ENCODE measurements at regions not wholly inside any gene's neighbourhood (a gene's known extent, or its start where the extent isn't known, plus 50 kb on each side); places are given as distances from the start of the nearest gene placed in this dataset.

- TF ChIP-seq EZH2 (IDR thresholded peaks at IDR 0.05; ENCODE audit: low read length) (no peak), CTCF (optimal IDR thresholded peaks at IDR 0.05 in 1 of 3, IDR thresholded peaks at IDR 0.05 in 1 of 3, conservative IDR thresholded peaks at IDR 0.05 in 1 of 3; ENCODE audit: extremely low read depth in 1 of 3, insufficient read depth in 2 of 3, low read length in 3 of 3) (no peak)
- Histone ChIP-seq H3K9ac (ENCODE audit: control insufficient read depth, extremely low read depth, insufficient read depth, low read length) (no peak overlapping the region), H3K4me2 (ENCODE audit: control insufficient read depth, extremely low read depth, insufficient read depth, low read depth, low read length) (no peak overlapping the region), H4K20me1 (ENCODE audit: control insufficient read depth, extremely low read depth, insufficient read depth, low read length) (no peaks in the 10 kb centered on the region), H3K79me2 (ENCODE audit: control insufficient read depth, insufficient read depth, low read length) (no peaks in the 10 kb centered on the region), H3K27me3 (ENCODE audit: control insufficient read depth, extremely low read depth, insufficient read depth, low read length) (no peaks in the 10 kb centered on the region), H3K9me3 (ENCODE audit: control insufficient read depth, low read depth, low read length) (no peaks in the 10 kb centered on the region), H3K9me1 (ENCODE audit: control insufficient read depth, extremely low read depth, insufficient read depth, low read length) (no peaks in the 10 kb centered on the region), H3K27ac (ENCODE audit: control insufficient read depth, insufficient read depth, low read length) (no peak overlapping the region), H2AFZ (ENCODE audit: control insufficient read depth, low read length) (no peak overlapping the region), H3K4me3 (ENCODE audit: control insufficient read depth in 2 of 3, extremely low read depth in 1 of 3, insufficient read depth in 2 of 3, low read depth in 1 of 3, low read length in 3 of 3) (no peak overlapping the region), H3K4me1 (ENCODE audit: control insufficient read depth, extremely low read depth, insufficient read depth, low read length) (no peaks in the 10 kb centered on the region), H3K36me3 (ENCODE audit: control insufficient read depth in 2 of 2, extremely low read depth in 1 of 2, insufficient read depth in 2 of 2, low read length in 2 of 2) (no peaks in the 10 kb centered on the region)
- FAIRE-seq (no peak), DNase-seq (ENCODE audit: low read depth, low spot score) (no peak)
- dilution Hi-C loops (cut with MboI; ENCODE audit: extremely low pct_ligation_motif_present, low sequenced_read_pairs): no loop called here
Measured at GRCh38 chr1:221166559-221167318, 287.5 kb downstream of the HLX start.

GRCh38 chr1:221169447-221169889 lies 290.2 kb downstream of the HLX start:
- DNase-seq (ENCODE audit: low read depth, low spot score) (no peak), FAIRE-seq (no peak)
- Histone ChIP-seq H2AFZ (ENCODE audit: control insufficient read depth, low read length) (no peak overlapping the region), H3K27me3 (ENCODE audit: control insufficient read depth, extremely low read depth, insufficient read depth, low read length) (no peaks in the 10 kb centered on the region), H3K27ac (ENCODE audit: control insufficient read depth, insufficient read depth, low read length) (no peak overlapping the region), H3K4me1 (ENCODE audit: control insufficient read depth, extremely low read depth, insufficient read depth, low read length) (no peaks in the 10 kb centered on the region), H3K9me1 (ENCODE audit: control insufficient read depth, extremely low read depth, insufficient read depth, low read length) (no peaks in the 10 kb centered on the region), H4K20me1 (ENCODE audit: control insufficient read depth, extremely low read depth, insufficient read depth, low read length) (no peaks in the 10 kb centered on the region), H3K4me3 (ENCODE audit: control insufficient read depth in 2 of 3, extremely low read depth in 1 of 3, insufficient read depth in 2 of 3, low read depth in 1 of 3, low read length in 3 of 3) (no peak overlapping the region), H3K36me3 (ENCODE audit: control insufficient read depth in 2 of 2, extremely low read depth in 1 of 2, insufficient read depth in 2 of 2, low read length in 2 of 2) (no peaks in the 10 kb centered on the region), H3K4me2 (ENCODE audit: control insufficient read depth, extremely low read depth, insufficient read depth, low read depth, low read length) (no peak overlapping the region), H3K9ac (ENCODE audit: control insufficient read depth, extremely low read depth, insufficient read depth, low read length) (no peak overlapping the region), H3K79me2 (ENCODE audit: control insufficient read depth, insufficient read depth, low read length) (no peaks in the 10 kb centered on the region), H3K9me3 (ENCODE audit: control insufficient read depth, low read depth, low read length) (no peaks in the 10 kb centered on the region)
- TF ChIP-seq EZH2 (IDR thresholded peaks at IDR 0.05; ENCODE audit: low read length): no peak
- no peak for TF ChIP-seq CTCF (optimal IDR thresholded peaks at IDR 0.05 in 1 of 3, IDR thresholded peaks at IDR 0.05 in 1 of 3, conservative IDR thresholded peaks at IDR 0.05 in 1 of 3; ENCODE audit: extremely low read depth in 1 of 3, insufficient read depth in 2 of 3, low read length in 3 of 3)
- dilution Hi-C loops (cut with MboI; ENCODE audit: extremely low pct_ligation_motif_present, low sequenced_read_pairs): no loop called here
